ENCODE measurements at regions not wholly inside any gene's neighbourhood (a gene's known extent, or its start where the extent isn't known, plus 50 kb on each side); places are given as distances from the start of the nearest gene placed in this dataset.

GRCh38 chr1:208788013-208788540 is 543.9 kb upstream of the PLXNA2 start:
- TF ChIP-seq EP300 (IDR thresholded peaks at IDR 0.05) (no peak), CTCF (IDR thresholded peaks at IDR 0.05) (no peak), POLR2A (IDR thresholded peaks at IDR 0.05) (no peak)
